ENCODE measurements at regions not wholly inside any gene's neighbourhood (a gene's known extent, or its start where the extent isn't known, plus 50 kb on each side); places are given as distances from the start of the nearest gene placed in this dataset.

GRCh38 chr7:41793556-41793955 lies 90.7 kb upstream of the INHBA start:
- Histone ChIP-seq H3K4me3 (no peak overlapping the region), H3K27me3 (no peaks in the 10 kb centered on the region), H3K9me3 (no peaks in the 10 kb centered on the region), H3K27ac (no peak overlapping the region), H3K36me3 (no peaks in the 10 kb centered on the region), H3K4me1 (no peaks in the 10 kb centered on the region)
- no peak for DNase-seq
- no peak for ATAC-seq
- intact Hi-C loops (cut with DNase I): no loop called here
- TF ChIP-seq, protein P1, sequence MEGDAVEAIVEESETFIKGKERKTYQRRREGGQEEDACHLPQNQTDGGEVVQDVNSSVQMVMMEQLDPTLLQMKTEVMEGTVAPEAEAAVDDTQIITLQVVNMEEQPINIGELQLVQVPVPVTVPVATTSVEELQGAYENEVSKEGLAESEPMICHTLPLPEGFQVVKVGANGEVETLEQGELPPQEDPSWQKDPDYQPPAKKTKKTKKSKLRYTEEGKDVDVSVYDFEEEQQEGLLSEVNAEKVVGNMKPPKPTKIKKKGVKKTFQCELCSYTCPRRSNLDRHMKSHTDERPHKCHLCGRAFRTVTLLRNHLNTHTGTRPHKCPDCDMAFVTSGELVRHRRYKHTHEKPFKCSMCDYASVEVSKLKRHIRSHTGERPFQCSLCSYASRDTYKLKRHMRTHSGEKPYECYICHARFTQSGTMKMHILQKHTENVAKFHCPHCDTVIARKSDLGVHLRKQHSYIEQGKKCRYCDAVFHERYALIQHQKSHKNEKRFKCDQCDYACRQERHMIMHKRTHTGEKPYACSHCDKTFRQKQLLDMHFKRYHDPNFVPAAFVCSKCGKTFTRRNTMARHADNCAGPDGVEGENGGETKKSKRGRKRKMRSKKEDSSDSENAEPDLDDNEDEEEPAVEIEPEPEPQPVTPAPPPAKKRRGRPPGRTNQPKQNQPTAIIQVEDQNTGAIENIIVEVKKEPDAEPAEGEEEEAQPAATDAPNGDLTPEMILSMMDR (IDR thresholded peaks at IDR 0.05): no peak

- Histone ChIP-seq H3K4me1 (no peaks in the 10 kb centered on the region), H3K27me3 (no peaks in the 10 kb centered on the region), H3K9me3 (no peaks in the 10 kb centered on the region), H3K27ac (no peak overlapping the region), H3K36me3 (no peaks in the 10 kb centered on the region), H3K4me3 (no peak overlapping the region)
- DNase-seq: no peak
- intact Hi-C loops (cut with DNase I): no loop called here
- TF ChIP-seq, protein P1 (IDR thresholded peaks at IDR 0.05): no peak
- no peak for ATAC-seq
Measured at GRCh38 chr7:41792120-41792519, 89.2 kb upstream of the INHBA start.

DNA sequence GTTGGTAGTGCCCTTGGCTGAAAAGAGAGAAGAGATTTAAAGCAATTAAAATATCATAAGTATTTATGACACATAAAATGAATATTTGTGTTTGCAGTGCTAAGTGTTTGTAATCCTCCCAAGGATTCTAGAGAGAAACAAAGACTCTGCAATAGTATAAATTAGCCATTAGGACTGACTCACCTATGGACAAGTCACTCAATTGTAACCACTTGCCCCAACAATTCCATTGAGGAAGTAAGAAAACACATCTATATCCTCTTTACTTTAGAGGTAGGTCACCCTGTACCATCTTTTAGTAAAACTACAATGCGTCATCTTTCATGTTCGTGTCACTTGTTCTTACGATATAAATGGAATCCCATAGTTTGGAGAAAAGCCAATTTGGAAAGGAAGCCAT lies 85.7 kb upstream of the INHBA start:
- ATAC-seq: no peak
- DNase-seq: no peak
- Histone ChIP-seq H3K4me3 (no peak overlapping the region), H3K27ac (no peak overlapping the region), H3K27me3 (no peaks in the 10 kb centered on the region), H3K4me1 (no peaks in the 10 kb centered on the region), H3K36me3 (no peaks in the 10 kb centered on the region), H3K9me3 (no peaks in the 10 kb centered on the region)
- intact Hi-C loops (cut with DNase I): no loop called here
- TF ChIP-seq, protein P1 (IDR thresholded peaks at IDR 0.05): no peak

- TF ChIP-seq, protein P1 (IDR thresholded peaks at IDR 0.05): no peak
- ATAC-seq (no peak), DNase-seq (no peak)
Measured at GRCh38 chr7:41787651-41788350, 84.9 kb upstream of the INHBA start.

DNA sequence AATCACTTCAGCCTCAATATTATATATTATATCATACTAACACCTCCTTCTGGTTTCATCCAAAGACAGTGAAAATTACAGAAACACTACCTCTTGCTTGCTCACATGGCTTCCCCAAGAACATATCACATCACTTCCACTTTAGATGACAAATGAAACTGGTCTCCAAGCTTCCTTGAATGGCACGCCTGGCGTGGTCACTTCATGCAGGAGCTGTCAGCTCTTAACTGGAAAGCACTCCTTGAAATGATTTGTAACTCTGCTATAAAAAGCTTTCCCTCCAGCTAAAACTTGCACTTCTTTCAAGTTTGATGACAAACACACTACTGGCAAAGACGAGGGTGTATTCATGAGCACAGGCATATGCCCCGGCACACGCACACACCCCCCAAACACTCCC lies 84.1 kb upstream of the INHBA start:
- H3K36me3 ChIP-seq: no peaks in the 10 kb centered on the region
- no peak overlapping the region for H3K27ac ChIP-seq
- no peaks in the 10 kb centered on the region for H3K4me1 ChIP-seq
- intact Hi-C loops (cut with DNase I): no loop called here
- TF ChIP-seq, protein P1 (IDR thresholded peaks at IDR 0.05): no peak
- no peaks in the 10 kb centered on the region for H3K9me3 ChIP-seq
- H3K27me3 ChIP-seq: no peaks in the 10 kb centered on the region
- ATAC-seq (peak; percentile 71), DNase-seq (no peak)
- no peak overlapping the region for H3K4me3 ChIP-seq

More at GRCh38 chr7:41787651-41788350, 84.9 kb upstream of the INHBA start:
- no peaks in the 10 kb centered on the region for H3K4me1 ChIP-seq
- no peaks in the 10 kb centered on the region for H3K27me3 ChIP-seq
- H3K36me3 ChIP-seq: no peaks in the 10 kb centered on the region
- no peak overlapping the region for H3K27ac ChIP-seq
- H3K4me3 ChIP-seq: no peak overlapping the region
- intact Hi-C loops (cut with DNase I): no loop called here
- no peaks in the 10 kb centered on the region for H3K9me3 ChIP-seq

- ATAC-seq (peak; percentile 88), DNase-seq (no peak)
- TF ChIP-seq, protein P1 (IDR thresholded peaks at IDR 0.05): no peak
- no peaks in the 10 kb centered on the region for H3K9me3 ChIP-seq
- no peaks in the 10 kb centered on the region for H3K4me1 ChIP-seq
- H3K36me3 ChIP-seq: no peaks in the 10 kb centered on the region
- H3K27ac ChIP-seq: no peak overlapping the region
- no peaks in the 10 kb centered on the region for H3K27me3 ChIP-seq
- H3K4me3 ChIP-seq: no peak overlapping the region
- intact Hi-C loops (cut with DNase I): no loop called here
Measured at GRCh38 chr7:41786404-41786803, 83.5 kb upstream of the INHBA start.

All from upper lobe of right lung (tissue), 1 donor.